ENCODE measurements at regions not wholly inside any gene's neighbourhood (a gene's known extent, or its start where the extent isn't known, plus 50 kb on each side); places are given as distances from the start of the nearest gene placed in this dataset.

GRCh38 chr3:5270666-5271371, 83.3 kb downstream of the EDEM1 start:
- DNase-seq: no peak

GRCh38 chr3:5271372-5271683, 83.8 kb downstream of the EDEM1 start:
- no peak for DNase-seq

- DNase-seq: no peak
These were observed 84.9 kb downstream of the EDEM1 start for GRCh38 chr3:5272387-5272786.

GRCh38 chr3:5274091-5274490, 86.6 kb downstream of the EDEM1 start:
- DNase-seq: no peak

- DNase-seq: no peak
These were observed 88.0 kb downstream of the EDEM1 start for GRCh38 chr3:5275529-5275928.

GRCh38 chr3:5276934-5277333, 89.4 kb downstream of the EDEM1 start:
- DNase-seq: no peak

GRCh38 chr3:5277612-5278236, 90.2 kb downstream of the EDEM1 start:
- DNase-seq: no peak

- DNase-seq: no peak
These were observed 91.2 kb downstream of the EDEM1 start for GRCh38 chr3:5278666-5279065.

- no peak for DNase-seq
These were observed 95.2 kb downstream of the EDEM1 start for GRCh38 chr3:5282703-5283102.

- DNase-seq: no peak
These were observed 97.9 kb downstream of the EDEM1 start for GRCh38 chr3:5285439-5285838.

GRCh38 chr3:5290915-5291314, 103.4 kb downstream of the EDEM1 start:
- no peak for DNase-seq

GRCh38 chr3:5292512-5292911, 105.0 kb downstream of the EDEM1 start:
- no peak for DNase-seq

GRCh38 chr3:5293207-5293606, 105.7 kb downstream of the EDEM1 start:
- no peak for DNase-seq

GRCh38 chr3:5294356-5294755, 106.8 kb downstream of the EDEM1 start:
- peak; percentile 37 for DNase-seq

GRCh38 chr3:5295191-5295690, 107.7 kb downstream of the EDEM1 start:
- no peak for DNase-seq

- DNase-seq: no peak
These were observed 108.9 kb downstream of the EDEM1 start for GRCh38 chr3:5296362-5296761.

- DNase-seq: no peak
These were observed 110.4 kb downstream of the EDEM1 start for GRCh38 chr3:5297895-5298294.

GRCh38 chr3:5298453-5298852, 110.9 kb downstream of the EDEM1 start:
- DNase-seq: no peak

GRCh38 chr3:5299161-5299560, 111.7 kb downstream of the EDEM1 start:
- no peak for DNase-seq

GRCh38 chr3:5300638-5301037, 113.1 kb downstream of the EDEM1 start:
- DNase-seq: no peak

- DNase-seq: peak; percentile 1
These were observed 114.3 kb downstream of the EDEM1 start for GRCh38 chr3:5301651-5302297.

GRCh38 chr3:5302661-5303060, 115.2 kb downstream of the EDEM1 start:
- no peak for DNase-seq

- no peak for DNase-seq
These were observed 116.7 kb downstream of the EDEM1 start for GRCh38 chr3:5304188-5304587.

Measured in EL (cell line).